ENCODE measurements at regions not wholly inside any gene's neighbourhood (a gene's known extent, or its start where the extent isn't known, plus 50 kb on each side); places are given as distances from the start of the nearest gene placed in this dataset.

- DNase-seq = no peak
These were observed 396.4 kb downstream of the SHQ1 start for GRCh38 chr3:72451841-72452240.

- DNase-seq = peak; percentile 88
These were observed 398.7 kb downstream of the SHQ1 start for GRCh38 chr3:72449551-72449950.

GRCh38 chr3:72448858-72449257 is 399.4 kb downstream of the SHQ1 start:
- DNase-seq = peak; percentile 21

- DNase-seq = no peak
These were observed 399.8 kb downstream of the SHQ1 start for GRCh38 chr3:72448375-72448823.

- peak; percentile 92 for DNase-seq
These were observed 400.9 kb downstream of the SHQ1 start for GRCh38 chr3:72447059-72447946.

- peak; percentile 30 for DNase-seq
These were observed 401.8 kb downstream of the SHQ1 start, which contains the start of gene RYBP for GRCh38 chr3:72446218-72447058. Gene RYBP, minus strand, starts transcription at chr3:72446621.

GRCh38 chr3:72445827-72446217 is 402.4 kb downstream of the SHQ1 start:
- no peak for DNase-seq

GRCh38 chr3:72444656-72445223 is 403.5 kb downstream of the SHQ1 start:
- DNase-seq = no peak

- no peak for DNase-seq
These were observed 405.5 kb downstream of the SHQ1 start for GRCh38 chr3:72442759-72443158.

GRCh38 chr3:72441284-72441994 is 406.8 kb downstream of the SHQ1 start:
- DNase-seq = no peak

GRCh38 chr3:72440491-72440890 is 407.8 kb downstream of the SHQ1 start:
- no peak for DNase-seq

- no peak for DNase-seq
These were observed 408.7 kb downstream of the SHQ1 start for GRCh38 chr3:72439321-72440183.

- no peak for DNase-seq
These were observed 410.4 kb downstream of the SHQ1 start for GRCh38 chr3:72437661-72438406.

GRCh38 chr3:72436863-72437592 is 411.2 kb downstream of the SHQ1 start:
- no peak for DNase-seq

GRCh38 chr3:72434296-72434695 is 413.9 kb downstream of the SHQ1 start:
- no peak for DNase-seq

GRCh38 chr3:72432246-72432645 is 416.0 kb downstream of the SHQ1 start:
- DNase-seq = no peak

GRCh38 chr3:72429589-72430353 is 418.5 kb downstream of the SHQ1 start:
- no peak for DNase-seq

- no peak for DNase-seq
These were observed 419.4 kb downstream of the SHQ1 start for GRCh38 chr3:72428803-72429202.

GRCh38 chr3:72427624-72428023 is 420.6 kb downstream of the SHQ1 start:
- DNase-seq = no peak
